ACC112 (cell line): ENCODE measurements at regions not wholly inside any gene's neighbourhood (a gene's known extent, or its start where the extent isn't known, plus 50 kb on each side); places are given as distances from the start of the nearest gene placed in this dataset.
"Not testable (repeated sequence)": the region's sequence is repeated elsewhere in the genome, so short reads cannot be mapped to it uniquely, and the experiment has no call there.

Experiments used
- H2AFZ ChIP-seq: fragments of 200-600 bp; sonication (generic); one replicate; pipeline ENCODE4 v1.6.0; 2017; ENCODE audit warnings: antibody characterized with exemption, low read length; ENCODE audit not compliant: unreplicated experiment
- H3K27ac ChIP-seq: fragments of 200-600 bp; sonication (generic); 2 replicates; pipeline ENCODE4 v1.5.1; 2014; ENCODE audit warnings: low read depth, mild to moderate bottlenecking, antibody characterized with exemption, low read length, moderate library complexity
- H3K27me3 ChIP-seq: fragments of 200-600 bp; sonication (generic); 2 replicates; pipeline ENCODE4 v1.6.1; 2014; ENCODE audit warnings: mild to moderate bottlenecking, antibody characterized with exemption, low read length, moderate library complexity, mixed read lengths; ENCODE audit not compliant: insufficient read depth
- H3K36me3 ChIP-seq: fragments of 200-600 bp; sonication (generic); 2 replicates; pipeline ENCODE4 v1.6.1; 2016; ENCODE audit warnings: mild to moderate bottlenecking, antibody characterized with exemption, low read length, moderate library complexity, mixed read lengths; ENCODE audit not compliant: insufficient read depth
- H3K4me1 ChIP-seq: fragments of 200-600 bp; sonication (generic); one replicate; pipeline ENCODE4 v1.6.1; 2016; ENCODE audit warnings: low read length, mixed read lengths; ENCODE audit not compliant: insufficient read depth, unreplicated experiment, control insufficient read depth
- H3K4me3 ChIP-seq: fragments of 200-600 bp; sonication (generic); 2 replicates; pipeline ENCODE4 v1.5.1; 2014; ENCODE audit warnings: mild to moderate bottlenecking, low read depth, low read length
- H3K79me2 ChIP-seq: fragments of 200-600 bp; sonication (generic); one replicate; pipeline ENCODE4 v1.6.0; 2016; ENCODE audit warnings: low read length; ENCODE audit not compliant: control insufficient read depth, unreplicated experiment, insufficient read depth

DNA sequence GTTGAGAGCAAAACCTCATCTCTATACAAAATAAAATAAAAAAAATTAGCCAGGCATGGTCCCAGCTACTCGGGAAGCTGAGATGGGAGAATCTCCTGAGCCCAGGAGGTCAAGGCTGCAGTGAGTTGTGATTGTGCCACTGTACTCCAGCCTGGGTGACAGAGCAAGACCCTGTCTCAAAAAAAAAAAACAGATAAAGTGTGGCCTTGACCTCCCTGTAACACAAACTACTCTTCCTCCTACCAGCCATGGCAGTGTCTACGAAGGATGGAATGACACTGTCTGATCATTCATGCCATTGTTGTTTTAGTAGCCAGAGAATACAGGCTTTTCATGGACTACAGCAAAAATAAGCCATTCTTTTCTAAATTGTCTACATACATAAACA, 117.1 kb upstream of the IQSEC1 start:
- Histone ChIP-seq H2AFZ (no peak overlapping the region), H3K4me1 (peaks cover 11% of the 10 kb centered on the region), H3K79me2 (no peaks in the 10 kb centered on the region), H3K36me3 (no peaks in the 10 kb centered on the region), H3K4me3 (no peak overlapping the region), H3K27ac (no peak overlapping the region), H3K27me3 (peaks cover 31% of the 10 kb centered on the region)

DNA sequence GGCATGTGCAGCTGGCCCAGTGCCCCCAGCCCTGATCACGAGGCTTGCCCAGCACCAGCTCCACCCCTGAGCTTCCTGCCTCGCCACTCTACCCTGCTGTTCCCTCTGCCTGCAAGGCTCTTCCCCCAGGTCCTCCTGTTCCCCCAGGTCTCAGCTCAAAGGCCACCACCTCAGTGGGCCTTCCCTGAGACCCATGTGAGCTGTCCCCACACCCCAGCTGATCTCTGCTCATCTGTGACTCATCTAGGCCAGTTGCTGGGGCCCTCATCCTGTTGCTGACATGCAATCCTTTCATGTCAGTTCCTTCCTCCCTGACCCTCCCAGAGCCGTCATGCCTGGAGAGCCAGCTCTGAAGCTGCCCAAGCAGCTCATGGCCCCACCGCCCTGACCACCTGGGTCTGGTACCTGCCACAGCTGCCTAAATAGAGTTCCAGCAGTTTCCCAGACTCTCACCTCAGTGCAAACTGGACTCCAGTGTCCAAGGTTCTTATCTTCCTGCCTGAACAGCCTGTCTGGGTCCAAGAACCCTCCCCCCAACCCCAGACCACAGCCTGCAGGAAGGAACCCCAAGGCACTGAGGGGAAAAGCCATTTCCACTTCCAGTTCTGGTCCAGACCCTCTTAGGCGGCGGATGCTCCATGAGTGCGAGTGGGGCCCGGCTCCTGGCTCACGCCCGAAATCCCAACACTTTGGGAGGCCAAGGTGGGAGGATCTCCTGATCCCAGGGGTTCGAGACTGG, 116.6 kb upstream of the IQSEC1 start:
- H3K36me3 ChIP-seq = no peaks in the 10 kb centered on the region
- H3K27ac ChIP-seq = no peak overlapping the region
- peak overlapping the region; percentile 16; the same call in 1 of the 2 replicates for H3K4me3 ChIP-seq
- peaks cover 11% of the 10 kb centered on the region for H3K4me1 ChIP-seq
- H3K27me3 ChIP-seq = peaks cover 31% of the 10 kb centered on the region
- no peaks in the 10 kb centered on the region for H3K79me2 ChIP-seq
- no peak overlapping the region for H2AFZ ChIP-seq

DNA sequence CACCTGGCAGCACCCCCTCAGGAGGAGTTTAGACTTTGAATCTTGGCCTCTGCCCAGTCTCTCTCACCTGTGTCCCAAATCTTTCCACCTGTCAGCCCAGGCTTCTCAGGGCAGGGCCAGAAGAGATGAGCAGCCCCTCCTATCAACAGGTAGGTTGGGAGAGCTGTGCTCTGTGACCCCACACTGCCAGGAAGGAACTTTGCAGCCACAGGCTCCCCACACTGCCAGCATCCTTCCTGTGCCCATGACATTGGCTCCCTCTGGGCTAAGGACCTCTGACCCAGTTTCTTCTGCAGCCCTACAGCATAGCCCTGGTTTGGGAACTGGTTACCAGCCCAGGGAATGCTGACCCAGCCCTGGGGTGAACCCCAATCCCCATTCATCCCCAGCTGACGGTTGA, 115.7 kb upstream of the IQSEC1 start:
- no peak overlapping the region for H3K27ac ChIP-seq
- no peaks in the 10 kb centered on the region for H3K79me2 ChIP-seq
- H3K4me3 ChIP-seq = no peak overlapping the region
- peaks cover 11% of the 10 kb centered on the region for H3K4me1 ChIP-seq
- no peaks in the 10 kb centered on the region for H3K36me3 ChIP-seq
- peaks cover 33% of the 10 kb centered on the region for H3K27me3 ChIP-seq
- no peak overlapping the region for H2AFZ ChIP-seq

DNA sequence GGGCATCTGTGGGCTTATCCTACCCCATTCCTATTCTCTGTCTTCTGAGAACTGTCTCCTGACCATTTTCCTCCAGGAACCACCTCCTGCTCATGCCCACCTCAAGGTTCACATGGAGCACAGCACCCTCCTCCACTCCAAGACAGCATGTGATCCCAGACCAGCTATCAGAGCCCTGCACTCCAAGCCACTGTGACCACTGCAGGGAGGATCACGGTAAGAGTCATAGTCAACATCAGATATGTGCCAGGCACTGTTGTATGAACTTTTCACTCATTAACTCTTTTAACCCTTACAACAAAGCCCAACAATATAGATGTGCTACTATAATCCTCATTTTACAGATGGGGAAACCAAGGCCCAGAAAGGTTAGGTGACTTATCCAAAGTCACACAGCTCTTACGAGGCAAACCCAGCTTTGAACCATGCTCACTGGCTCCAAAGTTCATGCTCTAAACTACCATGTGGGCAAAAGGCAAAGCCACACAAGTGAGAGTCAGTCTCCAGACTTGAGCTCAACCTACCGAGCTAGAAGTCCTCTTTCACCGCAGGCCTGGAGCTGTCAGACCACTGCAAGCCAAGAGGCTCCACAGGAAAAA, 115.1 kb upstream of the IQSEC1 start:
- H3K36me3 ChIP-seq = no peaks in the 10 kb centered on the region
- no peak overlapping the region for H2AFZ ChIP-seq
- H3K4me1 ChIP-seq = peaks cover 11% of the 10 kb centered on the region
- H3K4me3 ChIP-seq = no peak overlapping the region
- H3K27ac ChIP-seq = no peak overlapping the region
- H3K27me3 ChIP-seq = peaks cover 29% of the 10 kb centered on the region
- H3K79me2 ChIP-seq = no peaks in the 10 kb centered on the region

DNA sequence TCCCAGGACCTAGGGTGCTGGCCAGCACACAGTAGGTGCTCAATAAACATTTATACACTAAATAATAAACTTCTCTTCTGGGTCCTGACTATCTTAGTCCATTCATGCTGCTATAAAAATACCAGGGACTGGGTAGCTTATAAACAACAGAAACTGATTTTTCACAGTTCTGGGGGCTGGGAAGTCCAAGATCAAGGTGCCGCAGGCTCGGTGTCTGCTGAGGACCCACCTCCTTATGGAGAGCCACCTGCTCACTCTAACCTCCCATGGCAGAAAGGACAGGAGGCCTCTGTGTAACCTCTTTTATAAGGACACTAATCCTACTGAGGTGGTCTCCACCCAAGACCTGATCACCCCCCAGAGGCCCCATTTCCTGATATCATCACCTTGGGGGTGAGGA, 114.4 kb upstream of the IQSEC1 start:
- Histone ChIP-seq H3K27ac (no peak overlapping the region), H2AFZ (no peak overlapping the region), H3K4me3 (no peak overlapping the region), H3K4me1 (peaks cover 11% of the 10 kb centered on the region), H3K27me3 (peaks cover 26% of the 10 kb centered on the region), H3K79me2 (no peaks in the 10 kb centered on the region), H3K36me3 (no peaks in the 10 kb centered on the region)

DNA sequence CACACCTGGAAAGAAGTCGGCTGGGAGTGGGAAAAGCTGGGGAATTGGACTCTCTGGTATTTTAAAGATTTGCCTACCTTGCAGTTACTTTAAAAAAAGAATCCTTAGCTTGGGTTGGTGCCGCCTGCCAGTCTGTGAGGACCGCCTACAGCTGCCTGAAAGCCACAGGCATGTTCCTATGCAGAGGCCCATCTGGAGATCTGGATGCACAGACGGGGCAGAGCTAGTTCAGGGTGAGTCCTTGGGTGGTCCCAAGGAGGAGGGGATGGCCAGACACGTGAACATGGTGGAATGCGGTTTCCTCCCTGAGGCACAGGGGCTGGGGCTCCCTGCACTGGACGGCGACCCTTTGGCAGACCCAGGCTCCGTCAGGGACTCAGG, 113.2 kb upstream of the IQSEC1 start:
- no peak overlapping the region for H3K27ac ChIP-seq
- H3K79me2 ChIP-seq = no peaks in the 10 kb centered on the region
- H3K27me3 ChIP-seq = peaks cover 26% of the 10 kb centered on the region
- peaks cover 11% of the 10 kb centered on the region for H3K4me1 ChIP-seq
- H2AFZ ChIP-seq = no peak overlapping the region
- H3K4me3 ChIP-seq = no peak overlapping the region
- no peaks in the 10 kb centered on the region for H3K36me3 ChIP-seq

DNA sequence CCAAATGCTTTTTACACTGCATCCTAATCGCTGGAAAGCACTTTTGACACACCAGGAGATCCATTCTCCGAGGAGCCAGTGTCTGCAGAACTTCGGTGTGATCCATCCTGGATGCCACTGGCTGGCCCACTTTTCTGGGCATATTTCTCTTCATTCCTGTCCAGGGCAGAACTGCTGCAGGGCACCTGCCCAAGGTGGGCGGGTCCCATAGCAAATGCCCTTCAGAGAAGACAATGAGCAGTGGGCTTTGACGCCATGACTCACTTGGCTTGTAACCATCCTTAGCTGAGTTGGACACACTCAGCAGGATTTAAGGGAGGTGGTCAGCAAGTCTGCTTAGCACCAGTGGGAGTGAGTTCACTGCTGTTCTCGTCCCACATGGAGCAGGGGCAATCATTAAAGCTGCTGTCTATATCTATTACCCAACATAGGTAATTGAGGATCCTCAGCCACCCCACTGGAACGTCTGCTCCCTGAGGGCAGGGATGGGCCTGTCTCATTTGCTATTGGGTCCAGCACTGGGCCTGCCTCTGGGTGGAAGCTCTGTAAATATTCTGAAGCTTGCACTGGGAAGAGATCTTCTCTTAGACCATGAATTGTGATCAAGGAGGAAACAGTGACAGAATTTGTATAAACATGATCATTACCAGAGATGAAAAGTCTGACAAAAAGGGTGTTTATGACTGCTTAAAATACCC, 112.7 kb upstream of the IQSEC1 start:
- Histone ChIP-seq H3K79me2 (no peaks in the 10 kb centered on the region), H2AFZ (no peak overlapping the region), H3K4me1 (peaks cover 11% of the 10 kb centered on the region), H3K36me3 (no peaks in the 10 kb centered on the region), H3K27me3 (peaks cover 26% of the 10 kb centered on the region), H3K4me3 (no peak overlapping the region), H3K27ac (no peak overlapping the region)

DNA sequence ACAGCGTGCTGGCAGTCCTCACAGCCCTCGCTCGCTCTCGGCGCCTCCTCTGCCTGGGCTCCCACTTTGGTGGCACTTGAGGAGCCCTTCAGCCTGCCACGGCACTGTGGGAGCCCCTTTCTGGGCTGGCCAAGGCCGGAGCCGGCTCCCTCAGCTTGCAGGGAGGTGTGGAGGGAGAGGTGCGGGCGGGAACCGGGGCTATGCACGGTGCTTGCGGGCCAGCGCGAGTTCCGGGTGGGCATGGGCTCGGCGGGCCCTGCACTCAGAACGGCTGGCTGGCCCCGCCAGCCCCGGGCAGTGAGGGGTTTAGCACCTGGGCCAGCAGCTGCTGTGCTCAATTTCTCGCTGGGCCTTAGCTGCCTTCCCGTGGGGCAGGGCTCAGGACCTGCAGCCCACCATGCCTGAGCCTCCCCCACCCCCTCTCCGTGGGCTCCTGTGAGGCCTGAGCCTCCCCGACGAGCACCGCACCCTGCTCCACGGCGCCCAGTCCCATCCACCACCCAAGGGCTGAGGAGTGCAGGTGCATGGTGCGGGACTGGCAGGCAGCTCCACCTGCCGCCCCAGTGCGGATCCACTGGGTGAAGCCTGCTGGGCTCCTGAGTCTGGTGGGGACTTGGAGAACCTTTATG, 106.5 kb upstream of the IQSEC1 start:
- H3K4me3 ChIP-seq, H2AFZ ChIP-seq, H3K79me2 ChIP-seq, H3K4me1 ChIP-seq, H3K27ac ChIP-seq, H3K36me3 ChIP-seq: not testable (repeated sequence)
- H3K27me3 ChIP-seq = peaks cover 50% of the 10 kb centered on the region

DNA sequence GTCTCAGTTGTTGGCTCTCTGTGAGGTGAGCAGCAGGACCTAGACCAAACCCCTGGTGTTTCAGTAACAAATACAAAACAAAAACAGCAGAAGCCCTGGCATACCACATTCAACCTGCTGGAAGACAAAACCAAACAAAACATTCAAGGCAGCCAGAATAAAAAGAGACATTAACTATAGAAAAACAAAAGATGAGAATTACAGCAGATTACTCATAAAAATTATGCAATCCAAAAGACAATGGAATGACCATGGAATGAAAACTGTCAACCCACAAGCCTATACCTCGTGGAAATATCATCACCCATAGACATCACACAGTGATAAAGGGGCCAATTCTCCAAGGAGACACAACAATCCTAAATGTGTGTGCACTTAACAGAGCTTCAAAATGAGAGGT, 106.0 kb upstream of the IQSEC1 start:
- Histone ChIP-seq H3K36me3 (no peaks in the 10 kb centered on the region), H2AFZ (no peak overlapping the region)

DNA sequence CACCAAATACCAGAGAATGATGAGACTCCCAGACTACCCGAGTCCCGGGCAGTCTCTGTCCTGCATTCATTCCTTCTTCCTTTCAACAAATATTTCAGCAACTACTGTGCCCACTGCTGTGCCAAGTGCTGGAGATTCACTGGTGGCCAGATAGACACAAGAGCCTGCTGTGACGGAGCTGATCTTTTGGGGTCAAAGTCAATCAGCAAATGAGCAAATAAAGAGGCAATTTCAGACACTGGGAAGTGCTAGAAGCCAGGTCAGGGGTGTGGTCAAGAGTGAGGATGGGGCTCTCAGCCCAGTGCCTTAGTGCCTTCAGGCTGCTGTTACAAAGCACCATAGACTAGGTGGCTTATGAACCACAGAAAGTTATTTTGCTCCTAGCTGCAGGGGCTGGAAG, 104.9 kb upstream of the IQSEC1 start:
- H3K4me1 ChIP-seq = no peaks in the 10 kb centered on the region

More for the DNA sequence above, 106.0 kb upstream of the IQSEC1 start:
- peaks cover 45% of the 10 kb centered on the region for H3K27me3 ChIP-seq
- H3K4me3 ChIP-seq = no peak overlapping the region
- no peak overlapping the region for H3K27ac ChIP-seq
- no peaks in the 10 kb centered on the region for H3K79me2 ChIP-seq
- H3K4me1 ChIP-seq = no peaks in the 10 kb centered on the region

More for the DNA sequence above, 104.9 kb upstream of the IQSEC1 start:
- Histone ChIP-seq H2AFZ (no peak overlapping the region), H3K36me3 (no peaks in the 10 kb centered on the region), H3K27me3 (peaks cover 46% of the 10 kb centered on the region), H3K27ac (no peak overlapping the region), H3K79me2 (no peaks in the 10 kb centered on the region), H3K4me3 (no peak overlapping the region)
